ENCODE measurements at regions not wholly inside any gene's neighbourhood (a gene's known extent, or its start where the extent isn't known, plus 50 kb on each side); places are given as distances from the start of the nearest gene placed in this dataset.

DNA sequence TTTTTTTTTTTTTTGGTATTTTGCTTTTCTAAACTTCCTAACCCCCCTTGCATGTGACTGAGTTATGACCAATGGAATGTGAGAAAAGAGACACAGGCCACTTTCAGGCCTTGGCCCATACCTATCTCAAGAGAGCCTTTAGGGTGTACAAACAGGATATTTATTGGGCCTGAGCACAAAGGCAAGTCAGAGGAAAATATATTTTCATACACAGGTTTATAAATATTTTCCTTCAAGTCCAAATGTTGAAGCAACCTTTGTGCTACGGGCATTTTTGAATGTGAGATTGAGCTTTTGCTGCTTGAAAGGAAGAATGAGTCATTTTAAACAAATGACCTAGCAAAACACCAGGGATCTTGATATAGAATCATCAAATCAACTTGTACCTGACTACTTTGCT is 228.6 kb upstream of the E2F7 start:
- POLR2A ChIA-PET: no interaction called here
- intact Hi-C loops (cut with micrococcal nuclease): no loop called here

GRCh38 chr12:77274926-77275325 is 209.6 kb upstream of the E2F7 start:
- Histone ChIP-seq H3K4me2 (replicated peaks; ENCODE audit: low read depth, low read length, poor library complexity, severe bottlenecking) (no peak overlapping the region), H3K27me3 (replicated peaks in 1 of 4; ENCODE audit: control extremely low read depth in 1 of 4, control insufficient read depth in 3 of 4, insufficient read depth in 4 of 4, low read length in 3 of 4) (no peaks in the 10 kb centered on the region), H4K20me1 (ENCODE audit: control insufficient read depth, insufficient read depth, low read length, poor library complexity, severe bottlenecking) (no peaks in the 10 kb centered on the region), H3K79me2 (ENCODE audit: control insufficient read depth, insufficient read depth, low read length) (no peaks in the 10 kb centered on the region), H3K9ac (ENCODE audit: low read length) (no peak overlapping the region), H3K36me3 (replicated peaks in 1 of 2; ENCODE audit: control extremely low read depth in 1 of 2, control insufficient read depth in 1 of 2, extremely low read depth in 1 of 2, insufficient read depth in 2 of 2, low read length in 1 of 2) (no peaks in the 10 kb centered on the region), H3K4me3 (ENCODE audit: control extremely low read depth in 1 of 5, extremely low read depth in 1 of 5, insufficient read depth in 1 of 5, low read depth in 2 of 5, low read length in 4 of 5) (no peak overlapping the region), H3K9me3 (ENCODE audit: control extremely low read depth in 1 of 3, control insufficient read depth in 2 of 3, insufficient read depth in 1 of 3, low read length in 2 of 3) (no peaks in the 10 kb centered on the region), H3K27ac (ENCODE audit: low read length in 2 of 2) (no peak overlapping the region), H2AFZ (ENCODE audit: insufficient read depth, low read depth, low read length, poor library complexity, severe bottlenecking) (no peak overlapping the region), H3K4me1 (ENCODE audit: control insufficient read depth in 2 of 2, insufficient read depth in 2 of 2, low read length in 2 of 2) (no peaks in the 10 kb centered on the region)
- no peaks in the 10 kb centered on the region for H3K27me3 Mint-ChIP-seq
- H3K27ac Mint-ChIP-seq: no peak overlapping the region
- ChIA-PET CTCF (no interaction called here), POLR2A (no interaction called here)
- no peak for TF ChIP-seq CTCF (IDR thresholded peaks at IDR 0.05)
- no peak for TF ChIP-seq EZH2 (IDR thresholded peaks at IDR 0.05; ENCODE audit: borderline replicate concordance, insufficient read depth, low read depth, low read length, poor library complexity, severe bottlenecking)
- no peak for ATAC-seq (ENCODE audit: low read depth)
- no peaks in the 10 kb centered on the region for H3K9me3 Mint-ChIP-seq (ENCODE audit: insufficient read depth)
- no peak overlapping the region for H3K4me3 Mint-ChIP-seq
- no CpG with 5 or more reads among the region's 1 CpG for WGBS (ENCODE audit: insufficient coverage)
- intact Hi-C loops (cut with micrococcal nuclease): no loop called here
- no peak for DNase-seq
- H3K4me1 Mint-ChIP-seq: no peaks in the 10 kb centered on the region

More for the DNA sequence above, 228.6 kb upstream of the E2F7 start:
- Histone ChIP-seq H3K27me3 (replicated peaks in 1 of 4; ENCODE audit: control extremely low read depth in 1 of 4, control insufficient read depth in 3 of 4, insufficient read depth in 4 of 4, low read length in 3 of 4) (no peaks in the 10 kb centered on the region), H3K27ac (ENCODE audit: low read length in 2 of 2) (no peak overlapping the region), H3K4me2 (replicated peaks; ENCODE audit: low read depth, low read length, poor library complexity, severe bottlenecking) (no peak overlapping the region), H3K79me2 (ENCODE audit: control insufficient read depth, insufficient read depth, low read length) (no peaks in the 10 kb centered on the region), H2AFZ (ENCODE audit: insufficient read depth, low read depth, low read length, poor library complexity, severe bottlenecking) (no peak overlapping the region), H3K9me3 (ENCODE audit: control extremely low read depth in 1 of 3, control insufficient read depth in 2 of 3, insufficient read depth in 1 of 3, low read length in 2 of 3) (peaks cover 0 to 3% (median 0%) of the 10 kb centered on the region in 3 donors), H3K9ac (ENCODE audit: low read length) (no peak overlapping the region), H3K4me1 (ENCODE audit: control insufficient read depth in 2 of 2, insufficient read depth in 2 of 2, low read length in 2 of 2) (no peaks in the 10 kb centered on the region), H3K4me3 (ENCODE audit: control extremely low read depth in 1 of 5, extremely low read depth in 1 of 5, insufficient read depth in 1 of 5, low read depth in 2 of 5, low read length in 4 of 5) (no peak overlapping the region), H3K36me3 (replicated peaks in 1 of 2; ENCODE audit: control extremely low read depth in 1 of 2, control insufficient read depth in 1 of 2, extremely low read depth in 1 of 2, insufficient read depth in 2 of 2, low read length in 1 of 2) (no peaks in the 10 kb centered on the region), H4K20me1 (ENCODE audit: control insufficient read depth, insufficient read depth, low read length, poor library complexity, severe bottlenecking) (no peaks in the 10 kb centered on the region)
- Mint-ChIP-seq H3K4me1 (no peaks in the 10 kb centered on the region), H3K4me3 (no peak overlapping the region), H3K27ac (no peak overlapping the region), H3K9me3 (ENCODE audit: insufficient read depth) (no peaks in the 10 kb centered on the region), H3K27me3 (no peaks in the 10 kb centered on the region)
- TF ChIP-seq CTCF (IDR thresholded peaks at IDR 0.05): no peak
- TF ChIP-seq EZH2 (IDR thresholded peaks at IDR 0.05; ENCODE audit: borderline replicate concordance, insufficient read depth, low read depth, low read length, poor library complexity, severe bottlenecking): no peak
- no CpG with 5 or more reads among the region's 1 CpG for WGBS (ENCODE audit: insufficient coverage)
- DNase-seq: no peak
- CTCF ChIA-PET: no interaction called here
- no peak for ATAC-seq (ENCODE audit: low read depth)
